ENCODE measurements at regions not wholly inside any gene's neighbourhood (a gene's known extent, or its start where the extent isn't known, plus 50 kb on each side); places are given as distances from the start of the nearest gene placed in this dataset.

- TF ChIP-seq, protein P1, sequence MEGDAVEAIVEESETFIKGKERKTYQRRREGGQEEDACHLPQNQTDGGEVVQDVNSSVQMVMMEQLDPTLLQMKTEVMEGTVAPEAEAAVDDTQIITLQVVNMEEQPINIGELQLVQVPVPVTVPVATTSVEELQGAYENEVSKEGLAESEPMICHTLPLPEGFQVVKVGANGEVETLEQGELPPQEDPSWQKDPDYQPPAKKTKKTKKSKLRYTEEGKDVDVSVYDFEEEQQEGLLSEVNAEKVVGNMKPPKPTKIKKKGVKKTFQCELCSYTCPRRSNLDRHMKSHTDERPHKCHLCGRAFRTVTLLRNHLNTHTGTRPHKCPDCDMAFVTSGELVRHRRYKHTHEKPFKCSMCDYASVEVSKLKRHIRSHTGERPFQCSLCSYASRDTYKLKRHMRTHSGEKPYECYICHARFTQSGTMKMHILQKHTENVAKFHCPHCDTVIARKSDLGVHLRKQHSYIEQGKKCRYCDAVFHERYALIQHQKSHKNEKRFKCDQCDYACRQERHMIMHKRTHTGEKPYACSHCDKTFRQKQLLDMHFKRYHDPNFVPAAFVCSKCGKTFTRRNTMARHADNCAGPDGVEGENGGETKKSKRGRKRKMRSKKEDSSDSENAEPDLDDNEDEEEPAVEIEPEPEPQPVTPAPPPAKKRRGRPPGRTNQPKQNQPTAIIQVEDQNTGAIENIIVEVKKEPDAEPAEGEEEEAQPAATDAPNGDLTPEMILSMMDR (IDR thresholded peaks at IDR 0.05) = no peak
- TF ChIP-seq POLR2A (IDR thresholded peaks at IDR 0.05) = no peak
These were observed 466.6 kb upstream of the JAG1 start for GRCh38 chr20:11140359-11140758.

Data from Peyer's patch (tissue), 4 donors.